ENCODE measurements at regions not wholly inside any gene's neighbourhood (a gene's known extent, or its start where the extent isn't known, plus 50 kb on each side); places are given as distances from the start of the nearest gene placed in this dataset.

- no peaks in the 10 kb centered on the region for H3K36me3 Mint-ChIP-seq (ENCODE audit: low read depth)
- H3K4me1 Mint-ChIP-seq (ENCODE audit: low read depth) = no peaks in the 10 kb centered on the region
- H3K27ac Mint-ChIP-seq = no peak overlapping the region
- no peak overlapping the region for H3K4me3 Mint-ChIP-seq
- no peak for DNase-seq (ENCODE audit: low spot score)
- no peaks in the 10 kb centered on the region for H3K27me3 Mint-ChIP-seq (ENCODE audit: low read depth)
- no peaks in the 10 kb centered on the region for H3K9me3 Mint-ChIP-seq
Observed at GRCh38 chr10:81009296-81009695, 471.6 kb downstream of the SH2D4B start.

GRCh38 chr10:81013771-81014170 lies 476.1 kb downstream of the SH2D4B start:
- no peaks in the 10 kb centered on the region for H3K36me3 Mint-ChIP-seq (ENCODE audit: low read depth)
- H3K27me3 Mint-ChIP-seq (ENCODE audit: low read depth) = no peaks in the 10 kb centered on the region
- no peak overlapping the region for H3K4me3 Mint-ChIP-seq
- no peak for DNase-seq (ENCODE audit: low spot score)
- H3K4me1 Mint-ChIP-seq (ENCODE audit: low read depth) = no peaks in the 10 kb centered on the region
- no peaks in the 10 kb centered on the region for H3K9me3 Mint-ChIP-seq
- H3K27ac Mint-ChIP-seq = no peak overlapping the region

DNA sequence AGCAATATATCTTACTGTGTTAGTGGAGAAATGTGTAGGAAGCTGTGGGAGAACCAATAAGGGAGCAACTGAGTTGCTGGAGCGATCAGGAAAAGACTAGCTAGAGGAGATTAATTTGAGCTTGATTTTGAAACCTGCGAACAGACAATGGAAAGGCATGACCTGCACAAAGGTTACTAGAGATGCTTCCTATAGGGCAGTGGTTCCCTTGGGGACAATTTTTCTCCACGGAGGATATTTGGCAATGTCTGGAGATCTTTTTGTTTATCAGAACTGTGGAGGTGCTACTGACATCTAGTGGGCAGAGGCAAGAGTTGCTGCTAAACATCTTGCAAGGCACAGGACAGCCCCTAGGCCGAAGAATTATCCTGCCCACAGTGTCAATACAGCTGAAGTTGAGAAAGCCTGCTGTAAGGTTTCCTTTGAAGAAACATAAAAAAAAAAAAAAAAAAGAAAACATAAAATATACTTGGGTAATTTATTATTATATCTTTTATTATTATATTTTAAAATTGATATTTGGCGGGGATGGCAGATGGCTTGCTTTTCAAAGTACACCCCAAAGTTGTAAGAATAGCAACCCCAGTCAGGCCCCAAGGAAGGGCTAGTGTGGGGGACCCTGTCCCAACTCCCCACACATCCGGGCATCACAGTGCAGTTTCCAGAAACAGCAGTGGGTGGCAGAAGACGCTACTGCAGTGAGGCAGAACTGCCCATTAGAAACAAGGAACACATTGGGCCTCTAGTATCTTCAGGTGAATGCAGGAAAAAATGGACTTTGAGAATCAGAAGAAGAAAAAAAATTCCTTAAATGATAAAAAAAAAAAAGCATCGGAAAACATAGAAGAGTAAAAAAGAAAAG lies 481.6 kb downstream of the SH2D4B start:
- Mint-ChIP-seq H3K9me3 (no peaks in the 10 kb centered on the region), H3K27ac (no peak overlapping the region), H3K4me3 (no peak overlapping the region), H3K36me3 (ENCODE audit: low read depth) (no peaks in the 10 kb centered on the region), H3K27me3 (ENCODE audit: low read depth) (no peaks in the 10 kb centered on the region), H3K4me1 (ENCODE audit: low read depth) (no peaks in the 10 kb centered on the region)
- DNase-seq (ENCODE audit: low spot score) = no peak

GRCh38 chr10:81021428-81022129 lies 483.9 kb downstream of the SH2D4B start:
- no peaks in the 10 kb centered on the region for H3K9me3 Mint-ChIP-seq
- DNase-seq (ENCODE audit: low spot score) = no peak
- no peaks in the 10 kb centered on the region for H3K4me1 Mint-ChIP-seq (ENCODE audit: low read depth)
- no peak overlapping the region for H3K27ac Mint-ChIP-seq
- H3K27me3 Mint-ChIP-seq (ENCODE audit: low read depth) = no peaks in the 10 kb centered on the region
- no peaks in the 10 kb centered on the region for H3K36me3 Mint-ChIP-seq (ENCODE audit: low read depth)
- no peak overlapping the region for H3K4me3 Mint-ChIP-seq

GRCh38 chr10:81026591-81026990 lies 488.9 kb downstream of the SH2D4B start:
- Mint-ChIP-seq H3K36me3 (ENCODE audit: low read depth) (no peaks in the 10 kb centered on the region), H3K4me3 (no peak overlapping the region), H3K9me3 (no peaks in the 10 kb centered on the region), H3K27ac (no peak overlapping the region), H3K27me3 (ENCODE audit: low read depth) (no peaks in the 10 kb centered on the region), H3K4me1 (ENCODE audit: low read depth) (no peaks in the 10 kb centered on the region)
- no peak for DNase-seq (ENCODE audit: low spot score)

DNA sequence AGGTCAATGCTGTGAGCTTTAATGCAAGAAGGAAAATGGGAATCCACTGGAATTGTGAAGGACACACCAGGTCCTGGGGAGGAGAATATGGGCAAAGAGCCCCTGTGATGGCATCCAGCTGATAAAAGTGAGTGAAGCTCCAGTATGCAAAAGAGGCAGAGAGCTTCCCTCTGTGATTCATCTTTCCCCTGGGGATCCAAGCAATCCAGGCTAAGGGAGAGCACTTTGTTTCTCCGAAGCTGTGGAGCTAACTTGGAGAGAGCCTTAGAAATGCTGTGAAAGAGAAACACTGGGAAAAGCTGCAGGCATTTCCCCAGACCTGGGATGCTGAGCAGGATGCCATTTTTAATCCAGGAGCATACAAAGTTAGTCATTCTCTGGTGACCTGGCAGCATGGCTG lies 489.5 kb downstream of the SH2D4B start:
- Mint-ChIP-seq H3K36me3 (ENCODE audit: low read depth) (no peaks in the 10 kb centered on the region), H3K4me1 (ENCODE audit: low read depth) (no peaks in the 10 kb centered on the region), H3K27me3 (ENCODE audit: low read depth) (no peaks in the 10 kb centered on the region), H3K27ac (no peak overlapping the region), H3K9me3 (no peaks in the 10 kb centered on the region), H3K4me3 (no peak overlapping the region)
- DNase-seq (ENCODE audit: low spot score) = no peak

- H3K36me3 Mint-ChIP-seq (ENCODE audit: low read depth) = no peaks in the 10 kb centered on the region
- no peak for DNase-seq (ENCODE audit: low spot score)
- no peaks in the 10 kb centered on the region for H3K27me3 Mint-ChIP-seq (ENCODE audit: low read depth)
- H3K4me1 Mint-ChIP-seq (ENCODE audit: low read depth) = no peaks in the 10 kb centered on the region
- no peak overlapping the region for H3K4me3 Mint-ChIP-seq
- H3K27ac Mint-ChIP-seq = no peak overlapping the region
- H3K9me3 Mint-ChIP-seq = no peaks in the 10 kb centered on the region
Observed at GRCh38 chr10:81027706-81028105, 490.0 kb downstream of the SH2D4B start.

DNA sequence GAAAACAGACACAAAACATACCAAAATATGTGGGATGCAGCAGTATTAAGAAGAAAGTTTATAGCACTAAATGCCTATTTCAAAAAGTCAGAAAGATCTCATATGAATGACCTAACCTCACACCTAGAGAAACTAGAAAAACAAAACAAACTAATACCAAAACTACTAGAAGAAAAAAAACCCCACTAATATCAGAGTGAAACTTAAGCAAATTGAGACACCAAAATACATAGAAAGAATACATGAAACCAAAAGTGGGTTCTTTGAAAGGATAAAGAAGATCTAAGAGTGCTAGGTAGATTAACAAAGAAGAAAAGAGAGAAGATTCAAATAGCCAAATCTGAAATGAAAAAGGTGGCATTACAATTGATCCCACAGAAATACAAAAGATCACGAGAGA lies 494.1 kb downstream of the SH2D4B start:
- H3K9me3 Mint-ChIP-seq = no peaks in the 10 kb centered on the region
- no peaks in the 10 kb centered on the region for H3K4me1 Mint-ChIP-seq (ENCODE audit: low read depth)
- no peak overlapping the region for H3K27ac Mint-ChIP-seq
- DNase-seq (ENCODE audit: low spot score) = no peak
- no peaks in the 10 kb centered on the region for H3K36me3 Mint-ChIP-seq (ENCODE audit: low read depth)
- H3K4me3 Mint-ChIP-seq = no peak overlapping the region
- no peaks in the 10 kb centered on the region for H3K27me3 Mint-ChIP-seq (ENCODE audit: low read depth)

- Mint-ChIP-seq H3K4me3 (no peak overlapping the region), H3K36me3 (ENCODE audit: low read depth) (no peaks in the 10 kb centered on the region), H3K27ac (no peak overlapping the region), H3K27me3 (ENCODE audit: low read depth) (no peaks in the 10 kb centered on the region), H3K9me3 (no peaks in the 10 kb centered on the region), H3K4me1 (ENCODE audit: low read depth) (no peaks in the 10 kb centered on the region)
- no peak for DNase-seq (ENCODE audit: low spot score)
Observed at GRCh38 chr10:81034383-81034782, 496.7 kb downstream of the SH2D4B start.

GRCh38 chr10:81036257-81036656 lies 498.6 kb downstream of the SH2D4B start:
- no peak for DNase-seq (ENCODE audit: low spot score)
- Mint-ChIP-seq H3K27ac (no peak overlapping the region), H3K4me3 (no peak overlapping the region), H3K36me3 (ENCODE audit: low read depth) (no peaks in the 10 kb centered on the region), H3K27me3 (ENCODE audit: low read depth) (no peaks in the 10 kb centered on the region), H3K4me1 (ENCODE audit: low read depth) (no peaks in the 10 kb centered on the region), H3K9me3 (no peaks in the 10 kb centered on the region)

DNA sequence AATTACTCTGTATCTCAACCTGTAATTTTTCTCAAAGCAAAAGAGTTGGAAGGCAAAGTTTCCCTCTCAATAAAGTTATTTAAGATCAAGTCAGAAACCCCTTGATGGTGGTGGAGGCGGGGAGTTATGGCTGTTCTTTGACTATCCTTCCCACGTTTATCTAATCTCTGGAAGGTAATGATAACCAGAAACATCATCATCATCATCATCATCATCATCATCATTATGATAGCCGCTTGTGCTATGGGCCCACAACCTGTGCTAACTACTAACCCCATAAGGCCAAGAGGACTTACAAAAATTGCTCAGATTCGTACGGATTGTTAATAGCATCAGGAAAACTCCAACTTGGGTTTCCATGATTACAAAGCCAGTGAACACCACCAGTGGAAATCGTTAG lies 502.3 kb downstream of the SH2D4B start:
- H3K27me3 Mint-ChIP-seq (ENCODE audit: low read depth) = no peaks in the 10 kb centered on the region
- no peaks in the 10 kb centered on the region for H3K9me3 Mint-ChIP-seq
- H3K27ac Mint-ChIP-seq = no peak overlapping the region
- H3K4me3 Mint-ChIP-seq = no peak overlapping the region
- no peaks in the 10 kb centered on the region for H3K4me1 Mint-ChIP-seq (ENCODE audit: low read depth)
- H3K36me3 Mint-ChIP-seq (ENCODE audit: low read depth) = no peaks in the 10 kb centered on the region
- DNase-seq (ENCODE audit: low spot score) = no peak

GRCh38 chr10:81040940-81041339 lies 503.2 kb downstream of the SH2D4B start:
- H3K9me3 Mint-ChIP-seq = no peaks in the 10 kb centered on the region
- DNase-seq (ENCODE audit: low spot score) = no peak
- no peaks in the 10 kb centered on the region for H3K4me1 Mint-ChIP-seq (ENCODE audit: low read depth)
- no peaks in the 10 kb centered on the region for H3K36me3 Mint-ChIP-seq (ENCODE audit: low read depth)
- H3K27ac Mint-ChIP-seq = no peak overlapping the region
- no peaks in the 10 kb centered on the region for H3K27me3 Mint-ChIP-seq (ENCODE audit: low read depth)
- no peak overlapping the region for H3K4me3 Mint-ChIP-seq

GRCh38 chr10:81042647-81043046 lies 504.9 kb downstream of the SH2D4B start:
- Mint-ChIP-seq H3K27ac (no peak overlapping the region), H3K9me3 (no peaks in the 10 kb centered on the region), H3K4me1 (ENCODE audit: low read depth) (no peaks in the 10 kb centered on the region), H3K27me3 (ENCODE audit: low read depth) (no peaks in the 10 kb centered on the region), H3K4me3 (no peak overlapping the region), H3K36me3 (ENCODE audit: low read depth) (no peaks in the 10 kb centered on the region)
- DNase-seq (ENCODE audit: low spot score) = no peak

DNA sequence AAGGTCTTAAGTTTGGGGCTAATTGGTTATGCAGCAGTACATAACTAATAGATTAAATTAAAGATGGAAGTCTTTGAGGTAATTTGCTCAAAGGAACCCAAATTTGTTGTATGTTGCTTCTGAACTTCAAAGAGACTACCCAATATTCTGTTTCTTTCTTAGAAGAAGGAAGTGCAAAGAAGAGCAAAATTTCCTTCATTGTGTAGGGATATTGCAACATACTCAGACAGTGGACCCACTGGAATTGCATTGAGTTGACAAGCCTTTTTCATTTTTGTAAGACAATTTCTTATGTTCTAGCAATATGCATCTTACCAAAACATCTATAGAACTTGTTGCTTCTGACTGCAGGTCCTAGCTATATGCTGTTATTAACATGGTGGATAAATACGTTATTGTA lies 527.8 kb downstream of the SH2D4B start:
- Mint-ChIP-seq H3K4me3 (no peak overlapping the region), H3K27me3 (ENCODE audit: low read depth) (no peaks in the 10 kb centered on the region), H3K9me3 (no peaks in the 10 kb centered on the region), H3K4me1 (ENCODE audit: low read depth) (no peaks in the 10 kb centered on the region), H3K36me3 (ENCODE audit: low read depth) (no peaks in the 10 kb centered on the region), H3K27ac (no peak overlapping the region)
- no peak for DNase-seq (ENCODE audit: low spot score)

Data from T-helper 2 cell treated with Interferon-gamma antibody and Interleukin-4, amounts not matched to agents 5 μg/mL and 100 μg/mL, for 36 hours (primary cell).